ENCODE measurements at regions not wholly inside any gene's neighbourhood (a gene's known extent, or its start where the extent isn't known, plus 50 kb on each side); places are given as distances from the start of the nearest gene placed in this dataset.
"Not testable (repeated sequence)": the region's sequence is repeated elsewhere in the genome, so short reads cannot be mapped to it uniquely, and the experiment has no call there.

DNA sequence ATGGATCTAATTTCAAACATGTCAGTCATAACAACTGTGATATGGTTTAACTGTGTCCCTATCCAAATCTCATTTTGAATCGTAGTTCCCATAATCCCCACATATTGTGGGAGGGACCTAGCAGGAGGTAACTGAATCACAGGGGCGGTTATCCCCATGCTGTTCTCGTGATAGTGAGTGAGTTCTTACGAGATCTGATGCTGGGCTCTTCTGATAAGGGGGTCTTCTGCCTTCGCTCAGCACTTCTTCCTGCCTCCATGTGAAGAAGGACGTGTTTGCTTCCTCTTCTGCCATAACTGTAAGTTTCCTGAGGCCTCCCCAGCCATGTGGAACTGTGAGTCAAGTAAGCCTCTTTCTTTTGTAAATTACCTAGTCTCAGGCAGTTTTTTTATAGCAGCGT, 138.0 kb upstream of the PCGF5 start:
- DNase-seq, result no peak

DNA sequence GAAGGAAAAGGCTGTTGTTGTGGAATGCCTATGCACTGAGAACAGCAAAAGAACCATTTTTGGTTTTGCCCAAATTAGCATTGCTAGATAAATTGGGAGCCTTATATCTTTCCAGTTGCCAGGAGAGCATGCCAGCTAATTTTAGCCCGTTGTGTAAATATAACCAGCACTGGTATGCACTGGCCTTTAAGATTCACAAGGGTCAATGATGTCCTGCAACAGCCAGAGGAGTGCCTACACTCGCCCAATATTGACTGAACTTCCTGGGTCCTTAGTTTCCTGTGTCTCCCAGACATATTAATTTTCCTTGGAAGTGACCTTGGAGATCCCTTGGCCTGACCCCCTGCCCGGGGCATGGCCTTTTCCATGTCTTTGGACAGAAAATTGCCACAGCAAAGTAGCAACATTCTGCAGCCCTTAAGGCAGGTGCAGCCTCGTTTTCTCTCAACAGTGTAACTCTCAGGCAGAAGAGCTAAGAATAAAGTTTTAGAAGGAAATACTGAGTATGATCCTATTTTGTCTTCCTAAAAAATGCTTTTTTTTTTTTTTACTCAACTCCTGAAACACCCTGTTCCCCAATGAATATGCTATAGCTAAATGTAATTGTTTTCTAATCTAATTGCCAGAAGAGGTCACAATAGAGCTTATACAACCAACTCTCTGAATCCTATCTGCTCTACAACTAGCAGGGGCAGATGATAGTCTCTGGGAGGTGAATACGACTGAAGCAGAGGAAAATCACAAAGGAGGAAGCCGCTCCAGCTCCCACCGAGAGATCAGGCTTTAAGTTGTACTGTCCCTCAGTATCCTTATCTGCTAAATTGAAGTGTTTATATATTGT, 131.9 kb upstream of the PCGF5 start:
- DNase-seq, result peak in 1 of 56 donors; percentile 2

- DNase-seq, result no peak
These were observed 129.5 kb upstream of the PCGF5 start for GRCh38 chr10:91090761-91091529.

GRCh38 chr10:91091780-91092179, 128.7 kb upstream of the PCGF5 start:
- no peak for DNase-seq

DNA sequence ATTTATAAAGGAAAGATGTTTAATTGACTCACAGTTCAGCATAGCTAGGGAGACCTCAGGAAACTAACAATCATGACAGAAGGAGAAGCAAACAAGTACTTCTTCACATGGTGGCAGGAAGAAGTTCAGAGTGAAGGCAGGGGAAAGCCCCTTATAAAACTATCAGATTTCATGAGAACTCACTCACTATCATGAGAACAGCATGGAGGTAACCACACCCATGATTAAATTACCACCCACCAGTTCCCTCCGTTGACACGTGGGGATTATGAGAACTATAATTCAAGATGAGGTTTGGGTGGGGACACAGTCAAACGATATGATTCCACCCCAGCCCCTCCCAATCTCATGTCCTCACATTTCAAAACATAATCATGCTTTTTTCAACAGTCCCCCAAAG, 124.2 kb upstream of the PCGF5 start:
- no peak for DNase-seq

DNA sequence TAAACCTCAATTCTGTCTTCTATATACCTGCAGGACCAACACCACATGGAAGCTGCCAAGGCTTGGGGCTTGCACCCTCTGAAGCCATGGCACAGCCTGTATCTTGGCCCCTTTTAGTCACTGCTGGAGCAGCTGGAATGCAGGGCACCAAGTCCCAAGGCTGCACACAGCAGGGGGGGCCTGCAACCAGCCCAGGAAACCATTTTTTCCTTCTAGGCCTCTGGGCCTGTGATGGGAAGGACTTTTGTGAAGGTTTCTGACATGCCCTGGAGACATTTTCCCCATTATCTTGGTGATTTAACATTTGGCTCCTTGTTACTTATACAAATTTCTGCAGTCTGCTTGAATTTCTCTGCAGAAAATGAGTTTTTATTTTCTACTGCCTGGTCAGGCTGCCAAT, 123.2 kb upstream of the PCGF5 start:
- no peak for DNase-seq

GRCh38 chr10:91098021-91098420, 122.4 kb upstream of the PCGF5 start:
- DNase-seq, result not testable (repeated sequence)

- DNase-seq, result no peak
These were observed 116.9 kb upstream of the PCGF5 start for GRCh38 chr10:91103384-91104192.

- no peak for DNase-seq
These were observed 116.0 kb upstream of the PCGF5 start for GRCh38 chr10:91104193-91105041.

DNA sequence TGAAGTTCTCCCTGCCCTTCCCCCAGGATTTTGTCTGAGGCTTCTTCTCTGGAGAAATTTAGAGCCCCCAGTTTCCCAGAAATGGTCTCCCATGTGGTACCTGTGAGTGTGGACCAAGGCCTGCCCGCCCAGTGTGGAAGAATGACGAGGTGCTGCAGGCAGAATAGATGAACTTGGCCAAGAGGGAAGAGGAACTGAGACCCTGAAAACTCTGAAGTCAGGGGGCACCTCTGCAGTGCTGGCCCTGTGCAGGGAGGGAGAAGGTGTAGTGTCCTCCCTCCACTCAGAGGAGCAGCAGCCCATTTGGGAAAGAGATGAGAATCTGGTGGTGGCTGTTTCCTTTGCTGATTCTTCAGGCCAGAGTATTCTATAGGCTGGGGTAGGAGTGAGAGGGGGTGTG, 115.2 kb upstream of the PCGF5 start:
- DNase-seq, result no peak

DNA sequence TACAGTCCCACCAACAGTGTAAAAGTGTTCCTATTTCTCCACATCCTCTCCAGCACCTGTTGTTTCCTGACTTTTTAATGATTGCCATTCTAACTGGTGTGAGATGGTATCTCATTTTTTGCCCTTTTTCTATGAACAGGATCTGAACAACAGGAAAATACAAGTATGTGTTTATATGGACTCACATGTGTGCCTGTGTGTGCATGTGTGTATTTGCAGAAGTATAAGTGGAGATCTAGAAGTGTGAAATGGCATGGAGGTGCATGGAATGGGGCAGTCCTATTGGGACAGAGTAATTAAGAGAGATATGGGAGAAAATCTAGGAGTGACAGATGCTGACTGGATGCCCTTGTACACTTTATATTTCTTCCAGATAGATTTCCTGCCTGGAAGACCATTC, 111.6 kb upstream of the PCGF5 start:
- no peak for DNase-seq

DNA sequence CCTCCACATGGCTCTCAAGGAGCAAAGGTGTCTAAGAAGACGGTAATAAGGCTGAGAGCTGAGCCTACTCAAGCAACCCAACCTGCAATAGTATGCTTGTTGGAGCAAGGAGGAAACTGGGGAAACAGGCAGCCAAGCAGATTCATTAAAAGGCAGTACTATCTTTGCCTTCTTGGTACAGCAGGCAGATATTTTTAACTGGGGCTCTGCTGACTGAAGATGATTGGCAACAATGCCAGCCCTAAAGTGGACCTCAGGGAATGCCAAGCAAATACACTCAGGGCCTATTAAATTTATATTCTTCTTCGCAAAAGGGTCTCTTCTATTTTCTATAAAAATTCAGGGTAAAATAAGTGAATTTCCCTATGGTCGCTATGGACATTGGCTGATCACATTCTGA, 109.4 kb upstream of the PCGF5 start:
- no peak for DNase-seq

GRCh38 chr10:91115618-91116390, 104.7 kb upstream of the PCGF5 start:
- DNase-seq, result no peak

DNA sequence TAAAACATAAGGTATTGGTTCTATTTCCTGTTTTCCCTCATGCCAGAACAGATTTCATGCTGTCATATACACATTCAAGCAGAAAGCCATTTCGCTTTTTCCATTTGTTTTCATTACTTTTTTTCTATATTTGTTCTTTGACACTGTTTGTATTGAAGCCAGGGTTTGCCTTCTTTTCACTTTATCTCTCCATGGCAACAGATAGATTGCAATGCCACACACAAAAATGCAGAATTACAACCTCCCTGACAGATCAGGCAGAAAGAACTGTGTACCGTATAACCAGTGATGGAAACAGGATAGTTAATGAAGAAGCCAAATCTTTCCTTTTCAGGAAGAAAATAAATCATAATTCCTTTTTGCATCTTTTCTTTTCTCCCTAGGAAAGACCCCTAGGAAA, 103.0 kb upstream of the PCGF5 start:
- no peak for DNase-seq

DNA sequence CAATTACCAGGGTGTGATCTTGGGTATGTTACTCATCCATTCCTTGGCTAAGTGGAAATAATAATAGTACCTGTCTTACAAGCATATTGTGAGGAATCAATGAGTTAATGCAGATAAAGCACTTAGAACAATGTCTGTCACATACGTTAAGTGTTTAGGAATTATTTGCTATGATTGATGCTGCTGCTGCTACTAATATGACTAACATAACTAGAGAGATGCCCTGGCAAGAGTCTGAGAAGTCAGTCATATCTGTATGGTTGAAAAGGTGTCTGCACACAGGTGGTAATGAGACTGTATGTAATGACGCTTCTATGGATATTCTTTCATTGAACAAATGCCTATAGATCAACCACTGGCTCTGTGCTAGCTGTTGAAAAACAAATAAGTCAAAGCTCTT, 100.1 kb upstream of the PCGF5 start:
- no peak for DNase-seq

GRCh38 chr10:91123261-91123660, 97.2 kb upstream of the PCGF5 start:
- no peak for DNase-seq

GRCh38 chr10:91124016-91124415, 96.4 kb upstream of the PCGF5 start:
- no peak for DNase-seq

DNA sequence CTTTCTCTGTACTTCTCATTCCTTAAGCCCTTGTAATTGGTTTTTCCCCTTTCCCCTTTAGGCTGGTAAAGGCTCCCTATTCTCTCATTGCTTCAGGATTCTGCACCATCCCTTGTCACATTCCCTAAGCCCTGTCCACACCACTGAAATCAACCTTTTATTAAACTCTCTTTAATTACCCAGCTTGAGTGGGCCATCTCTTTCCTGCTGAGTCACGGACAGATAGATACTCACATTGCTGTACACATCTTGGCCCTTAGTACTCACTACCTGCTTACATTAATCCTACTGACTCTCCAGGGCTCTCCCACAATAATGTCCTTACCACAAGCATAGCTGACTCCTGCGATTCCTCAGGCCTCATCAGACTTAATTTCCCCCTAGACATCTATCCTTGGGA, 94.0 kb upstream of the PCGF5 start:
- no peak for DNase-seq

GRCh38 chr10:91127341-91128082, 93.0 kb upstream of the PCGF5 start:
- DNase-seq, result no peak
